HCT116 (cell line): ENCODE measurements at regions not wholly inside any gene's neighbourhood (a gene's known extent, or its start where the extent isn't known, plus 50 kb on each side); places are given as distances from the start of the nearest gene placed in this dataset.

Experiments
- ATAC-seq: fragments of 200-7000 bp; cut with Tn5 transposase; 2 replicates; pipeline ENCODE4 v1.9.1; 2020; ENCODE audit warnings: mild to moderate bottlenecking, moderate library complexity
- BruUV-seq: library from RNA; stranded (reverse); fragments of 400-500 nt; replicated peaks from 2 replicates; lab custom pipeline; 2021; lab: Mats Ljungman, UMichigan
- CTCF ChIA-PET: fragments of 300-600 bp; sonication (Branson Sonifier 250); formaldehyde crosslinking; loops from one replicate; lab custom pipeline; 2021; ENCODE audit warnings: antibody characterized with exemption; lab: Charles Lee
- POLR2A ChIA-PET: fragments of 300-600, 350-600 bp; sonication (Branson Sonifier 250); formaldehyde crosslinking; loops from one replicate; lab custom pipeline; 2021; ENCODE audit warnings: antibody characterized with exemption; lab: Charles Lee
- RAD21 ChIA-PET, 2 experiments: fragments of 300-600 bp; sonication (Branson Sonifier 250); formaldehyde crosslinking; loops; one replicate each; lab custom pipeline; 2023; ENCODE audit warnings: low total read pairs in 2 of 2; ENCODE audit not compliant: uncharacterized antibody in 2 of 2, unreplicated experiment in 2 of 2, low non-redundant PET in 1 of 2; lab: Charles Lee
- DNase-seq: peaks from one replicate; pipeline ENCODE4 v3.0.0-alpha.2; 2010; ENCODE audit warnings: low read depth, low spot score
- H2AFZ ChIP-seq: fragments of 200-600 bp; shearing (Covaris generic), sonication (generic); 2 replicates; pipeline ENCODE4 v1.6.1; 2017; ENCODE audit warnings: low read depth, mixed run types, mixed read lengths, antibody characterized with exemption, low read length; ENCODE audit not compliant: poor library complexity, severe bottlenecking
- H3K27ac ChIP-seq: 2 replicates; pipeline ENCODE4 v1.5.1; 2012; ENCODE audit warnings: low read depth, low read length
- H3K27me3 ChIP-seq: fragments of 200-600 bp; sonication (generic); 2 replicates; pipeline ENCODE4 v1.6.1; 2016; ENCODE audit warnings: mixed run types, low read length, mixed read lengths; ENCODE audit not compliant: insufficient read depth
- H3K36me3 ChIP-seq, 2 experiments: fragments of 200-500 bp in 1 of 2; fragments of 200-600 bp in 1 of 2; sonication (Bioruptor generic) in 1 of 2; sonication (generic) in 1 of 2; 2 replicates each; pipeline versions ENCODE4 v1.5.1 to v1.6.1; 2014 to 2016; ENCODE audit warnings: low read length in 2 of 2, inconsistent platforms in 1 of 2, mixed read lengths in 1 of 2, mixed run types in 1 of 2; ENCODE audit not compliant: insufficient read depth in 2 of 2, control insufficient read depth in 1 of 2
- H3K4me1 ChIP-seq, 2 experiments: fragments of 200-600 bp in 1 of 2; sonication (generic) in 1 of 2; 2 replicates each; pipeline versions ENCODE4 v1.5.1 to v1.6.1; 2012 to 2017; ENCODE audit warnings: low read length in 2 of 2, inconsistent platforms in 1 of 2, mild to moderate bottlenecking in 1 of 2, mixed read lengths in 1 of 2, mixed run types in 1 of 2, moderate library complexity in 1 of 2; ENCODE audit not compliant: insufficient read depth in 2 of 2, control insufficient read depth in 1 of 2
- H3K4me2 ChIP-seq: fragments of 200-600 bp; sonication (generic); 2 replicates; pipeline ENCODE4 v1.6.1; 2017; ENCODE audit warnings: mixed run types, low read length, mixed read lengths
- H3K4me3 ChIP-seq, 2 experiments: fragments of 200-600 bp in 1 of 2; sonication (generic) in 1 of 2; replicated peaks in 1 of 2; 2 replicates each; pipeline ENCODE4 v1.5.1; 2011 to 2016; ENCODE audit warnings: low read length in 2 of 2, control low read depth in 1 of 2, low read depth in 1 of 2, mild to moderate bottlenecking in 1 of 2, mixed read lengths in 1 of 2, mixed run types in 1 of 2
- H3K79me2 ChIP-seq: fragments of 200-600 bp; sonication (generic); 2 replicates; pipeline ENCODE4 v1.6.1; 2017; ENCODE audit warnings: mild to moderate bottlenecking, mixed run types, low read length, moderate library complexity, mixed read lengths; ENCODE audit not compliant: insufficient read depth
- H3K9ac ChIP-seq: fragments of 200-600 bp; sonication (generic); 2 replicates; pipeline ENCODE4 v1.6.1; 2016; ENCODE audit warnings: low read length, mixed read lengths
- H3K9me2 ChIP-seq: fragments of 200-600 bp; sonication (generic), shearing (Covaris generic); 2 replicates; pipeline ENCODE4 v1.6.1; 2017; ENCODE audit warnings: mixed run types, mild to moderate bottlenecking, moderate library complexity; ENCODE audit not compliant: insufficient read depth
- H3K9me3 ChIP-seq, 2 experiments: fragments of 200-500 bp in 1 of 2; fragments of 200-600 bp in 1 of 2; sonication (Bioruptor generic) in 1 of 2; sonication (generic) in 1 of 2; 2 replicates each; pipeline ENCODE4 v1.6.1; 2014 to 2017; ENCODE audit warnings: low read length in 2 of 2, mixed read lengths in 2 of 2, inconsistent platforms in 1 of 2, low read depth in 1 of 2, mild to moderate bottlenecking in 1 of 2, mixed run types in 1 of 2, moderate library complexity in 1 of 2; ENCODE audit not compliant: control insufficient read depth in 1 of 2, insufficient read depth in 1 of 2
- H4K20me1 ChIP-seq: fragments of 200-600 bp; sonication (generic), shearing (Covaris generic); 2 replicates; pipeline ENCODE4 v1.6.1; 2017; ENCODE audit warnings: mixed run types, mild to moderate bottlenecking, moderate library complexity; ENCODE audit not compliant: insufficient read depth
- ATF3 ChIP-seq: IDR thresholded peaks from 2 replicates; pipeline ENCODE4 v1.6.1; 2012
- CBX3 ChIP-seq: IDR thresholded peaks from 2 replicates; pipeline ENCODE4 v1.6.1; 2012; ENCODE audit warnings: low read depth
- CEBPB ChIP-seq: IDR thresholded peaks from 2 replicates; pipeline ENCODE4 v1.6.1; 2012; ENCODE audit warnings: low read depth
- EZH2 ChIP-seq: fragments of 200-600 bp; sonication (generic); IDR thresholded peaks from 2 replicates; pipeline ENCODE4 v1.6.1; 2017; ENCODE audit warnings: antibody characterized with exemption, mixed run types
- FOSL1 ChIP-seq: IDR thresholded peaks from 2 replicates; pipeline ENCODE4 v1.6.1; 2012; ENCODE audit warnings: low read depth
- JUND ChIP-seq: IDR thresholded peaks from 2 replicates; pipeline ENCODE4 v1.6.1; 2012
- MAX ChIP-seq: IDR thresholded peaks from 2 replicates; pipeline ENCODE4 v1.6.1; 2012
- POLR2A ChIP-seq: IDR thresholded peaks from 2 replicates; pipeline ENCODE4 v1.7.0; 2011; ENCODE audit warnings: borderline replicate concordance; ENCODE audit not compliant: insufficient read depth, insufficient read length; ENCODE audit errors: extremely low read depth
- POLR2AphosphoS5 ChIP-seq: IDR thresholded peaks from 2 replicates; pipeline ENCODE4 v1.6.1; 2011; ENCODE audit warnings: mild to moderate bottlenecking, low read depth, low read length, moderate library complexity
- RAD21 ChIP-seq: IDR thresholded peaks from 2 replicates; pipeline ENCODE4 v1.6.1; 2012; ENCODE audit warnings: low read depth, mild to moderate bottlenecking
- REST ChIP-seq: IDR thresholded peaks from 2 replicates; pipeline ENCODE4 v1.6.1; 2012; ENCODE audit warnings: low read depth
- SIN3A ChIP-seq: IDR thresholded peaks from 2 replicates; pipeline ENCODE4 v1.6.1; 2012; ENCODE audit warnings: low read depth
- SRF ChIP-seq: IDR thresholded peaks from 2 replicates; pipeline ENCODE4 v1.6.1; 2012; ENCODE audit warnings: low read depth
- TCF7L2 ChIP-seq: IDR thresholded peaks from 2 replicates; pipeline ENCODE4 v1.7.0; 2011; ENCODE audit warnings: borderline replicate concordance, inconsistent platforms; ENCODE audit not compliant: insufficient read depth, insufficient read length; ENCODE audit errors: extremely low read depth
- YY1 ChIP-seq: IDR thresholded peaks from 2 replicates; pipeline ENCODE4 v1.6.1; 2011; ENCODE audit warnings: low read length, low read depth, moderate library complexity, mild to moderate bottlenecking; ENCODE audit not compliant: insufficient replicate concordance; ENCODE audit errors: extremely low read depth
- ZBTB33 ChIP-seq: IDR thresholded peaks from 2 replicates; pipeline ENCODE4 v1.6.1; 2011; ENCODE audit warnings: mild to moderate bottlenecking, low read length, moderate library complexity; ENCODE audit not compliant: insufficient replicate concordance; ENCODE audit errors: extremely low read depth
- ZNF274 ChIP-seq: fragments of 200-500 bp; sonication (Bioruptor generic); IDR thresholded peaks from 2 replicates; pipeline ENCODE4 v1.6.1; 2014; ENCODE audit warnings: mild to moderate bottlenecking, low read depth, low read length, inconsistent platforms
- intact Hi-C: fragments of 100-400 bp; cut with micrococcal nuclease; formaldehyde crosslinking; loops from 2 replicates; pipeline ENCODE4 v1.10.0; 2022

GRCh38 chrX:142819461-142819860, 206.3 kb upstream of the SPANXN4 start:
- H3K9me3 ChIP-seq: no peaks in the 10 kb centered on the region
- no peaks in the 10 kb centered on the region for H3K36me3 ChIP-seq
- H3K79me2 ChIP-seq: no peaks in the 10 kb centered on the region
- no peaks in the 10 kb centered on the region for H3K4me1 ChIP-seq
- H4K20me1 ChIP-seq: no peaks in the 10 kb centered on the region
- CTCF ChIA-PET: no interaction called here
- POLR2A ChIA-PET: no interaction called here
- H3K4me2 ChIP-seq: no peak overlapping the region
- no peaks in the 10 kb centered on the region for H3K27me3 ChIP-seq
- no peak overlapping the region for H3K4me3 ChIP-seq
- intact Hi-C loops: no loop called here
- DNase-seq: no peak
- no peak for ATAC-seq
- BruUV-seq: no TSS peak
- no peaks in the 10 kb centered on the region for H3K9me2 ChIP-seq
- no peak overlapping the region for H3K9ac ChIP-seq
- no peak for TF ChIP-seq RAD21
- TF ChIP-seq SRF: no peak
- no peak for TF ChIP-seq CBX3
- TF ChIP-seq TCF7L2: no peak
- no peak for TF ChIP-seq SIN3A
- TF ChIP-seq ZNF274: no peak
- TF ChIP-seq, all 23 proteins: peak for 0
- Histone ChIP-seq H2AFZ (no peak overlapping the region), H3K27ac (no peak overlapping the region)
- RAD21 ChIA-PET: no interaction called here

GRCh38 chrX:142828129-142828528, 197.6 kb upstream of the SPANXN4 start:
- intact Hi-C loops: no loop called here
- Histone ChIP-seq H3K4me1 (no peaks in the 10 kb centered on the region), H3K9ac (no peak overlapping the region), H3K9me2 (no peaks in the 10 kb centered on the region), H3K79me2 (no peaks in the 10 kb centered on the region), H3K27ac (no peak overlapping the region), H3K27me3 (no peaks in the 10 kb centered on the region), H2AFZ (no peak overlapping the region), H3K9me3 (no peaks in the 10 kb centered on the region), H3K4me2 (no peak overlapping the region), H3K36me3 (no peaks in the 10 kb centered on the region), H3K4me3 (no peak overlapping the region), H4K20me1 (no peaks in the 10 kb centered on the region)
- ATAC-seq (no peak), DNase-seq (no peak)
- ChIA-PET CTCF (no interaction called here), POLR2A (no interaction called here), RAD21 (no interaction called here)
- no TSS peak for BruUV-seq
- TF ChIP-seq MAX: no peak
- TF ChIP-seq SIN3A: no peak
- TF ChIP-seq ATF3: no peak
- TF ChIP-seq EZH2: no peak
- TF ChIP-seq ZNF274: no peak
- no peak for TF ChIP-seq POLR2AphosphoS5
- TF ChIP-seq REST: no peak
- TF ChIP-seq YY1: no peak
- TF ChIP-seq POLR2A: no peak
- TF ChIP-seq CEBPB: no peak
- no peak for TF ChIP-seq FOSL1
- no peak for TF ChIP-seq ZBTB33
- TF ChIP-seq JUND: no peak
